Esophagus squamous epithelium (tissue), 4 donors: ENCODE measurements at regions not wholly inside any gene's neighbourhood (a gene's known extent, or its start where the extent isn't known, plus 50 kb on each side); places are given as distances from the start of the nearest gene placed in this dataset.

Experiments
- CTCF ChIP-seq, 6 experiments: fragments of 450-650 bp in 4 of 6; fragments of 200-600 bp in 2 of 6; sonication (generic) in 2 of 6; IDR thresholded peaks; one replicate each; pipeline ENCODE4 v1.5.1; 2016 to 2019; ENCODE audit warnings: antibody characterized with exemption in 6 of 6, mild to moderate bottlenecking in 4 of 6, moderate library complexity in 4 of 6
- POLR2A ChIP-seq, 4 donors: fragments of 450-650 bp; IDR thresholded peaks; one replicate each; pipeline ENCODE4 v1.6.1; 2017; ENCODE audit warnings: antibody characterized with exemption in 4 of 4, mild to moderate bottlenecking in 4 of 4, moderate library complexity in 3 of 4

GRCh38 chr7:119692541-119692940, 580.4 kb upstream of the KCND2 start:
- TF ChIP-seq CTCF (IDR thresholded peaks at IDR 0.05) (no peak), POLR2A (IDR thresholded peaks at IDR 0.05) (no peak)
